HG03342 (cell line): ENCODE measurements at regions not wholly inside any gene's neighbourhood (a gene's known extent, or its start where the extent isn't known, plus 50 kb on each side); places are given as distances from the start of the nearest gene placed in this dataset.
"Not testable (repeated sequence)": the region's sequence is repeated elsewhere in the genome, so short reads cannot be mapped to it uniquely, and the experiment has no call there.

Experiments used
- ATAC-seq: cut with Tn5 transposase; IDR thresholded peaks from one replicate; pipeline ENCODE4 v1.9.1; 2021; ENCODE audit warnings: mild to moderate bottlenecking, moderate library complexity; ENCODE audit not compliant: unreplicated experiment

DNA sequence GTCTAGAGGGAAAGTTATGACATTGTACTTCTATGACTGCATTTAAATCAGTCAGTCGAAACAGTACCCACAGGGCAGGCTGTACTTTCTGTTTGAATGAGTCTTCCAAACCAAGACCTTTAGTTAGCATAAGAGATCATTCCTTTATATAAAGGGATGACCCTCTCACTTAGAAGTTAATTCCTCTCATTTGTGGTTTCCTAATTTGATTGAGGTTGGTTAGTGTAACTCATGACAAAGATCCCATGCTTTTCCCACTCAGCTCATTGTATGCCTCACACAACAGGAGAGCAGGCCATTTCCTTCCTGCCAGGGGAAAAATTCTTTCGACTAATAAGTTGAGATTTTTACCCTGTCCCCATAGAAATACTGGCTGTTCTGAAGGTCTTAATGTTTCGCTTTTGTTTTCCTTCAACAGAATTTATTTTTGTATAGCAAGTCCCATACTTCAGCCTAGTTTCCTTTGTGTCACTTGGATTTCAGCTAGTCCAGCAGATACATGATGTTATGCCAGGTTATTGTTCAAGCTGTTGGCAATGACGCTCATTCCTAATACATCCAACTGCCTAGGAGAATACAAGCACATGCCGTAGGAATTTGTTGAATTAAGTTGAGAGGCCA is 500.7 kb downstream of the SPATA31D1 start:
- ATAC-seq: no peak

DNA sequence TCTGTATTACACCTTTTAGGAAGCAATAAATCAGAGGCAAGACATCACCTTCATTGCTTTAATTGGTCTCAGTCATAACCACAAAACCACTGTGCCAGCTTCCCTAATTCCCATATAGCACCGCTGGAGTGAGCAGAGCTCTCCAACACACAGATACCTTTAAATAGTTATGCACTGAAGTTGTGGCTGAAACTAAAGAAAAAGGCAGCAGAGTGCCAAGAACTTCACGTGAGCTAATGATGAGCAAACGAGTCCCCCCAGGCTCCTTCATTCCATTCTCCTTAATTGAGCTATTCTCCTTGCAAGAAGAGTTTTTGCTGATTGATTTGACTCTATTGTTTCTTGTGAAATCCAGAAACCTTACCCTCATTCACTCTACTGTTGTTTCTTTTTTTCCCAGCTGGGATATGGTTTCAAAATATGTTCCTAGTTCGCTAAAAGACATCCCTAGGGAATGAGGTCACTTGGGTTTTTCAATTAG is 501.5 kb downstream of the SPATA31D1 start:
- no peak for ATAC-seq

DNA sequence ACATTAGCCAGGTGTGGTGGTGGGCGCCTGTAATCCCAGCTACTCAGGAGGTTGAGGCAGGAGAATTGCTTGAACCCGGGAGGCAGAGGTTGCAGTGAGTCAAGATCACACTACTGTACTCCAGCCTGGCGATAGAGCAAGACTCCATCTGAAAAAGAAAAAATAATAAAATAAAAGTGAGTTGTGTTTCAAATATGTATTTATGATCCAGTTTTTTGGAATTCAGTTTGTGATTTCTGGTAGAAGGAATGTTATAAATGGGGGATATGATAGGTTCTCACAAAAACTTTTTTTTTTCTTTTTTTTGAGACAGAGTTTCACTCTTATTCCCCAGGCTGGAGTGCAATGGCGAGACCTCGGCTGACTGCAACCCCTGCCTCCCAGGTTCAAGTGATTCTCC is 502.2 kb downstream of the SPATA31D1 start:
- ATAC-seq: not testable (repeated sequence)

GRCh38 chr9:82491604-82492003 is 503.0 kb downstream of the SPATA31D1 start:
- no peak for ATAC-seq

GRCh38 chr9:82492274-82492673 is 503.7 kb downstream of the SPATA31D1 start:
- ATAC-seq: no peak

DNA sequence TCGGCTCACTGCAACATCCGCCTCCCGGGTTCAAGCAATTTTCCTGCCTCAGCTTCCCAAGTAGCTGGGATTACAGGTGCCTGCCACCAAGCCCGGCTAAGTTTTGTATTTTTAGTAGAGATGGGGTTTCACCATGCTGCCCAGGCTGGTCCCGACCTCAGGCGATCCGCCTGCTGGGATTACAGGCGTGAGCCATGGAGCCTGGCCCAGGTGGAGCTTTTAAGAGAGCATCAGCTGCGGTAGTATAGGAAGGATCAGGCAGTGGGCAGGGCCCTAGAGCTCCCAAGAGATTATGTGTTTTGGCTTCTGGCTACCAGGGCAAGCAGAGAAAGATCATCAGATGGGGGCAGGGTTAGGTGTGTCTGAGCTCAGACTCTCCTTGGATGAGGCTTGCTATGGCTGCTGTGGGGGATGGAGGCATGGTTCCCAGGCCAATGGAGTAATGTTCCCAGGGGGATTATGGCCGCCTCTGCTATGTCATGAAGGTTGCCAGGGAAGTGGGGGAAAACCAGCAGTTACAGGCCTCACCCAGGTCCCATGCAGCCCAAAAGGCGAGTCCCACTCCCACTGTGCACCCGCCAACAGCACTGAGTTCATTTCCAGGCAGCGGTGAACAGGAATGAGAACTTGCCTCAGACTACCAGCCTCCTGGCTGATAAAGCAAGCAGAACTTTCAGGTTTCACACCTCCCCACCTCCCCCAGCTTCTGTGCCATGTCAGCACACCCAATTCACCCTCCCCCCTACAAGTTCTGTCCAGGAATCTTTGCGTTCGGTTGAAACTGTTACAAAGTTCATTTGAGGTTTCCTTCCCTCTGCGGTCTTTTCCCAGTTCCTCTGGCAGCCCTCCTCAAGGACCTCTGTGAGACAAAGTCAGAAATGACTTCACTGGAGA is 507.6 kb downstream of the SPATA31D1 start:
- no peak for ATAC-seq

DNA sequence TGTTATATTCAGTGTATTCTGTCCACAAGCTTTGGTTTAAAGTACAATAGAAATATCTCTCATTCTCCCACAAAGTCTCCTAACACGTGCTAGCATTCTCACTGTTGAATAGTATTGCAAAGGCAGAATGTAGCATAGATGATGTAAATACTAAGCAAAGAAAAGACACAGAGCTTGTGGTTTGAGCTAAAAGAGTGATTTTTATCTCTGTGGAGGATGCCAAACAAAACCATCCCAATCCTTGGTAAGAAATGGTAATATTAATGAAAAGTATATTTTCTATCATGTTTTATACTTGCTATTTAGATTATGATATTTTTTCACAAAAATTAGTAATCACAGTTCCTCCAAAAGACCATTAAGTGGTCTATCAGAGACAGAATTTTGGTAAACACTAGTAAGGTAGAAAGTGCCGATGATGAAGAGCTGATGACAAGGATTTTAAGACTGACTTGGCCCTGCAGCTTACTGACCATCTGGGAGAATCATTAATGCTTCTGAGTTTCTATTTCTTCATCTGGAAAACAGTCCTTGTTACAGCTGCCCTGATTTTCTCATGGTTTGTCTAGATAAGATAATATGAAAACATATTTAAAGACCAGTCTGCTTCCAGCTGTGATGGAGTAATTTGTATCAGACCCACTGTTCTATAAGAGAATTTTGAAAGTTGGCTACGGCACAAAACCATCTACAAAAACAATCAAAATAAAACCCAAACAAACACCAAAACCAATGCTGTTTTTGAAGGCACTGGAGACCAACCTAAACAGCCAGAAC is 510.2 kb downstream of the SPATA31D1 start:
- ATAC-seq: no peak

DNA sequence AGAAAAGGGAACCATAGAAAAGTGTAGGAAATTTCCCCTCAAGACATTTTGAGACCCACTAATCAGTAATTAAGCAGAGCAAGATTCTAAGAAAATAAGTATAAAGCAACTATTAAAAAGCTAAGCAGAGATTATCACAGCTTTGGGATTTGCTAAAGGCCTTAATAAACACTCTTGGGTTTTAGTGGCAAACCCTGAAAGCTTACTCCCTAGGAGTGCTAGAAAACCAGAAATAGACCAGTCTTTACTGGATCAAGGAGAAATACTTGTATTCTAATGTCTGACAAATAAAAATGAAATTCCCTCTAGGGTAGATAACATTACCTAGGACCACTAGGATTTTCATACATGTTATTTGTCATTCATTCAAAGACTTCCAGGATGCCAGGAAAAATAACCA is 510.8 kb downstream of the SPATA31D1 start:
- ATAC-seq: no peak

GRCh38 chr9:82504620-82505019 is 516.0 kb downstream of the SPATA31D1 start:
- no peak for ATAC-seq

DNA sequence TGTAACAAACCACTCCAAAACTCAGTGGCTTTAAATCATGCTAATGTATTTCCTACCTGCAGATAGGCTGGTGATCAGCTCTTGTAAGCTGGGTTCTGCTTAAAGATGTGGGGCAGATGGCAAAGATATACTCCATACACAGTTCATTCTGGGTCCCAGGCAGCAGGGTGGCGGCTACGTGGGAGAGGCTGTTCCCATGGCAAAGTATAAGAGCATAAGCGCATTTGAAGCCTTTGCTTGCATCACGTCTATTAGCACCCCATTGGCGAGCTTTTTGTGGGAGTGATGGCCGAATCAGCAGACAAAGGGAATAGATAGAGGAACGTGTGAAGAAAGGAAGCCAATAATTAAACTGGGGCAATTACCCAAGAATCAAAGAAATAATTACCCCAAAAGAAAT is 523.1 kb downstream of the SPATA31D1 start:
- ATAC-seq: no peak

- no peak for ATAC-seq
Observed at GRCh38 chr9:82512728-82513127, 524.2 kb downstream of the SPATA31D1 start.

DNA sequence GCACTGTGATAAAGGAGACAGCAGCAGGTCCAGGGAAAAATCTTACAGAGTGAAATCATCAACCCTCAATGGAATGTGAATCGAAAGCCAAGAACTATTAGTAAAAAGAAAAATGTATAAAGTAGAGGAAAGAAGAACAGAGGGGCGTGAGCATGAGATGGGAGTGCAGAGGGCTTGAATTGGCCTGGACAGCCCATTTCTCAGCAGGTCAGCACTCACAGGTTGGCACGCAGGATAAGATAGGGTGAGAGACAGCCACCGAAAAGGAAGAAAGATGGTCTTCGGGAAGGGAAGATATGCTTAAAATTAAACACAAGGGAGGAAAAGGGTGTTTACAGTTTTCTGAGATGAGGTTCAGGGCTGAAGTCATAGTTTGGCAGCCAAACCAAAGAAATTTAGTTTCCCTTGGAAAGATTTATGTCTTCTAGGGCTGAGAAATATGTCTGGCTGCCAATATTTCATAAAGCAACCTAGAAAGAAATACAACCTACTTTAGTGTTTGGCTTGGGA is 524.7 kb downstream of the SPATA31D1 start:
- ATAC-seq: no peak

DNA sequence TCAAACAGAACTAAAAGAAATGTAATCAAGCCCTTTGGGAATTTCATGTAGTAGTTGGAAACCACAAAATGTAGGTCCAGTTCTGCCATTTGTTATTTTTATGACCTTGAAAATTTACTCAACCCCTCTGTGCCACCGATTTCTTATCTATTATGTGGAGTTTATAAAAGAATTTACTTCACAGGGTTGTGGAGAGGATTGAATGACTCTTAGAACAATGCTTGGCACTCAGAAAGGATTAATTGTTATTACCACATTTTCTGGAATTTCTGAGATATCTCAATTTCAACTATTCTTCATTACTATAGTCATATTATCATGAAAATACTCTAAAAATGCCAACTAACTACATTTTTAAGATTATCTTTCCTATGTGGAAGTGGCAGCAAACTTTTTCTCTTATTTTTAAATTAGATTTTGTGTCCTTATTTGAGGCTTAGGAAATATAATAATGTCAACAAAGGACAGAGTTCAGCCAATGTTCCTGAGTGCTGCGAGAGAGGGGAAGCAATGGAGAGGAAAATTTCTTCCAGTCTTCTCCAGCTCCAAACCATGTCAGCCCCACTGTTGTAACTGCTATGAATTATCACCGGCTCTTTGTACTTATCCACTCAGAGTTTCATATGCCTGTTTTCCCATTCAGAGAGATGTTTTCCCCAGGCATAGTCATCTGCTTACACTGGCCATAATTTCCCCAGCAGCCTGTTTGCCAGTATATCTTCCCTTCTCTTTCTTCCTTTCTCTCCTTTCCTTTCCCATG is 525.6 kb downstream of the SPATA31D1 start:
- ATAC-seq: no peak

DNA sequence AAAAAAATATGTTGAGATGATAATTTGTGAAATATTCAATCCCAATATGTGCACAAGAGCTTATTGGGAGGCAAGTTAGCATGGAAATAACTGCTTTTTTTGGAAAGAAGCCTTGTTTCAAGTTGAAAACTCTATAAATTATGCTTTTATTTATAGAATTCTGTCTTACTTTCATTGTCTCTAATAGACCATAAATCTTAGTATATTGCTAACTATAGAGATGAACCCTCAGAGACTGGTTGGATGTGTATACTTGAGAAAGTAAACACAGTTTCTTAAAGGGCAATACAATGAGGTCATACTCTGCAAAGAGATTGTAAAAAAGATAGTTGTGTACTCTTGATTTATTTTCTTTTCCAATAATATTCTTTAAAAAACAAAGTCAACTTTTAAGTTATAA is 530.3 kb downstream of the SPATA31D1 start:
- no peak for ATAC-seq

GRCh38 chr9:82519332-82519731 is 530.8 kb downstream of the SPATA31D1 start:
- no peak for ATAC-seq

DNA sequence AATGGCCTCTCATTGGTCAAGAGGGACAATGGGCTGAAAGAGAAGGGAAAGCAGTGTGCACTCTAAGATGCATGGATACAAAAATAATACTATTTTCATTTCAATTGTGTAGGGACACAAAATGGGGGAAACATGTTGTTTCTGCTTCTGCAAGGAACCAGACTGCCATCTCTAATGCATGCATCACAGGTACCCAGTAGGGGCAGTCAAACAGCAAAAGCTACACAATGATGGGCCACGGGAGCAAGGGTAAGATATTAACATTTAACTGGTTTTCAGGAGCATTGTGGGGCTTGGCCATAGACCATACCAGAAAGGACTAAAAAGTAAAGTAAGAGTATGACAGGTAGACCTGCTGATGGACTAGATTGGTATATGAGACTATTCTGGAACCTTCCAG is 535.8 kb downstream of the SPATA31D1 start:
- no peak for ATAC-seq

GRCh38 chr9:82526577-82526976 is 536.4 kb downstream of the RASEF start:
- no peak for ATAC-seq

DNA sequence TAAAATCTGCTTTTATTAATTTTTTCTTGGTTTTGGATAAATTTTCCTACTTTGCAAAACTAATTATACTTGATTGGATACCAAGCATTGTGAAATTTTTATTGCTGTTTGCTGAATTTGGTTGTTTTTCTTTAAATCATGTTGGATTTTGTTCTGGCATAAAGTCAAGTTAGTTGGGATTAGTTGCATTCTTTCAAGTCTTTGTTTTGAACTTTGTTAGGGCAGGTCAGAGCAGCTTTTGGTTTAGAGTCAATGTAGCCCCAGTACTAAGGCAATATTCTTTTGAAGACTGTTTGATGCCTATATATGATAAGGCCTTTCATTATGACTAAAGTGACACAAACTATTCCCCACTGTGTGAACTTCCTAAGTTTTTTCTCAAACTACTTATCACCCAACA is 531.1 kb downstream of the RASEF start:
- ATAC-seq: no peak

GRCh38 chr9:82532504-82533180 is 530.3 kb downstream of the RASEF start:
- ATAC-seq: no peak

DNA sequence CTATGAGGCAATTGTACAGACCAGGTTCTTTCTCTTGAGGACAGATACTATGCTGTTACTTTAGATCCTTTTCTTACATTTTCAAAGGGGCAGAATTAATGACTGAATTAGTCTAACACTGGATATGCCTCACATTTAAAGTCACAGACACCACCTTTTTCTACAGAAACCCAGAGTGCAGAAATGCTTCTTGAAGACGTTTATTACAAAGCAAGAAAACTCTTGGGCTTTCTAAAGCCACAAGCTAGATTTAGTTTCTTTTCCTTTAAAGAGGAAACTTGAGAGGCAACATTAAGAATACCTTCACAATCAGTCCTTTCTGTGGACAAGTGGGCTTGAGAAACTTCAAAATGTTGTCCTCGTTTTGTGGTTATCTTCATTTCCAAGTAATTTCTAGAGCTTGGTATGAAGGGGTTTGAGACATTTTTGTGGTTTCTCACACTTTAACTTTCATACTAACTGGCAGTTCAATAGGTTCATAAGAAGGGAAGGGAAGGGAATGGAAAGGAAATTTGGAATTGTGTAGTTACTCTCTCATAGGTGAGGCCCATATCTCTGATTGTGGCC is 527.4 kb downstream of the RASEF start:
- ATAC-seq: no peak
